ENCODE measurements at regions not wholly inside any gene's neighbourhood (a gene's known extent, or its start where the extent isn't known, plus 50 kb on each side); places are given as distances from the start of the nearest gene placed in this dataset.

GRCh38 chr4:24274381-24274941, 309.9 kb downstream of the DHX15 start:
- in situ Hi-C loops (cut with MboI; ENCODE audit: low pct_unique_long_range_greater_than_20kb, low sequenced_read_pairs, unreplicated experiment): no loop called here
- DNase-seq (ENCODE audit: low spot score): no peak
- no peak for TF ChIP-seq CTCF (IDR thresholded peaks at IDR 0.05; ENCODE audit: extremely low read depth, insufficient read depth, missing control alignments)

- in situ Hi-C loops (cut with MboI; ENCODE audit: low pct_unique_long_range_greater_than_20kb, low sequenced_read_pairs, unreplicated experiment): no loop called here
- DNase-seq (ENCODE audit: low spot score): no peak
Observed at GRCh38 chr4:24273136-24273535, 311.2 kb downstream of the DHX15 start.

GRCh38 chr4:24266951-24267722, 317.2 kb downstream of the DHX15 start:
- TF ChIP-seq CTCF (IDR thresholded peaks at IDR 0.05; ENCODE audit: extremely low read depth, insufficient read depth, missing control alignments): no peak
- DNase-seq (ENCODE audit: low spot score): no peak
- in situ Hi-C loops (cut with MboI; ENCODE audit: low pct_unique_long_range_greater_than_20kb, low sequenced_read_pairs, unreplicated experiment): no loop called here

More at GRCh38 chr4:24273136-24273535, 311.2 kb downstream of the DHX15 start:
- TF ChIP-seq CTCF (IDR thresholded peaks at IDR 0.05; ENCODE audit: extremely low read depth, insufficient read depth, missing control alignments): no peak

GRCh38 chr4:24265989-24266388, 318.4 kb downstream of the DHX15 start:
- DNase-seq (ENCODE audit: low spot score): no peak
- in situ Hi-C loops (cut with MboI; ENCODE audit: low pct_unique_long_range_greater_than_20kb, low sequenced_read_pairs, unreplicated experiment): no loop called here
- TF ChIP-seq CTCF (IDR thresholded peaks at IDR 0.05; ENCODE audit: extremely low read depth, insufficient read depth, missing control alignments): no peak

- TF ChIP-seq CTCF (IDR thresholded peaks at IDR 0.05; ENCODE audit: extremely low read depth, insufficient read depth, missing control alignments): no peak
- no peak for DNase-seq (ENCODE audit: low spot score)
- in situ Hi-C loops (cut with MboI; ENCODE audit: low pct_unique_long_range_greater_than_20kb, low sequenced_read_pairs, unreplicated experiment): no loop called here
Observed at GRCh38 chr4:24262616-24263015, 321.7 kb downstream of the DHX15 start.

- DNase-seq (ENCODE audit: low spot score): no peak
- in situ Hi-C loops (cut with MboI; ENCODE audit: low pct_unique_long_range_greater_than_20kb, low sequenced_read_pairs, unreplicated experiment): no loop called here
- no peak for TF ChIP-seq CTCF (IDR thresholded peaks at IDR 0.05; ENCODE audit: extremely low read depth, insufficient read depth, missing control alignments)
Observed at GRCh38 chr4:24262084-24262483, 322.3 kb downstream of the DHX15 start.
